ENCODE measurements at regions not wholly inside any gene's neighbourhood (a gene's known extent, or its start where the extent isn't known, plus 50 kb on each side); places are given as distances from the start of the nearest gene placed in this dataset.

GRCh38 chr1:185578293-185578692 lies 155.9 kb upstream of the HMCN1 start:
- H3K36me3 ChIP-seq (ENCODE audit: insufficient read depth, low read length) = no peaks in the 10 kb centered on the region
- no peak overlapping the region for H3K4me3 ChIP-seq (ENCODE audit: low read depth, low read length, poor library complexity, severe bottlenecking)
- no peaks in the 10 kb centered on the region for H3K4me1 ChIP-seq (ENCODE audit: insufficient read depth, low read length, severe bottlenecking)
- no peaks in the 10 kb centered on the region for H3F3A ChIP-seq (ENCODE audit: insufficient read depth, low read length)
- no peaks in the 10 kb centered on the region for H3K79me2 ChIP-seq (ENCODE audit: insufficient read depth, low read length)
- no peak for TF ChIP-seq CTCF (IDR thresholded peaks at IDR 0.05; ENCODE audit: low read length)
- TF ChIP-seq EZH2 (IDR thresholded peaks at IDR 0.05; ENCODE audit: borderline replicate concordance, low read length) = no peak
- no peak overlapping the region for H3K4me2 ChIP-seq (ENCODE audit: low read length)
- no peaks in the 10 kb centered on the region for H3K27me3 ChIP-seq (ENCODE audit: insufficient read depth, low read length)
- H3K9me2 ChIP-seq (ENCODE audit: low read depth, low read length) = no peaks in the 10 kb centered on the region
- no peak overlapping the region for H3K27ac ChIP-seq (ENCODE audit: low read depth, low read length, poor library complexity, severe bottlenecking)
- no peak overlapping the region for H2AFZ ChIP-seq (ENCODE audit: low read length)
- no peaks in the 10 kb centered on the region for H4K20me1 ChIP-seq (ENCODE audit: insufficient read depth, low read length)
- no peaks in the 10 kb centered on the region for H3K9me3 ChIP-seq (ENCODE audit: low read length)
- no peak overlapping the region for H3K9ac ChIP-seq (ENCODE audit: low read length)

- TF ChIP-seq CTCF (IDR thresholded peaks at IDR 0.05; ENCODE audit: low read length) = no peak
- TF ChIP-seq EZH2 (IDR thresholded peaks at IDR 0.05; ENCODE audit: borderline replicate concordance, low read length) = no peak
- H3K4me1 ChIP-seq (ENCODE audit: insufficient read depth, low read length, severe bottlenecking) = peaks cover 6% of the 10 kb centered on the region
- no peaks in the 10 kb centered on the region for H3K79me2 ChIP-seq (ENCODE audit: insufficient read depth, low read length)
- H3K9me3 ChIP-seq (ENCODE audit: low read length) = no peaks in the 10 kb centered on the region
- H3K4me3 ChIP-seq (ENCODE audit: low read depth, low read length, poor library complexity, severe bottlenecking) = no peak overlapping the region
- H3K27me3 ChIP-seq (ENCODE audit: insufficient read depth, low read length) = no peaks in the 10 kb centered on the region
- no peak overlapping the region for H3K4me2 ChIP-seq (ENCODE audit: low read length)
- H3K36me3 ChIP-seq (ENCODE audit: insufficient read depth, low read length) = no peaks in the 10 kb centered on the region
- H3K9ac ChIP-seq (ENCODE audit: low read length) = no peak overlapping the region
- no peaks in the 10 kb centered on the region for H3K9me2 ChIP-seq (ENCODE audit: low read depth, low read length)
- no peaks in the 10 kb centered on the region for H4K20me1 ChIP-seq (ENCODE audit: insufficient read depth, low read length)
- H3F3A ChIP-seq (ENCODE audit: insufficient read depth, low read length) = no peaks in the 10 kb centered on the region
- H2AFZ ChIP-seq (ENCODE audit: low read length) = no peak overlapping the region
- H3K27ac ChIP-seq (ENCODE audit: low read depth, low read length, poor library complexity, severe bottlenecking) = no peak overlapping the region
These were observed 159.9 kb upstream of the HMCN1 start for GRCh38 chr1:185574139-185574875.

GRCh38 chr1:185573677-185574076 lies 160.5 kb upstream of the HMCN1 start:
- TF ChIP-seq EZH2 (IDR thresholded peaks at IDR 0.05; ENCODE audit: borderline replicate concordance, low read length) = no peak
- no peak for TF ChIP-seq CTCF (IDR thresholded peaks at IDR 0.05; ENCODE audit: low read length)
- no peaks in the 10 kb centered on the region for H3K27me3 ChIP-seq (ENCODE audit: insufficient read depth, low read length)

More at GRCh38 chr1:185573677-185574076, 160.5 kb upstream of the HMCN1 start:
- Histone ChIP-seq H3K4me3 (ENCODE audit: low read depth, low read length, poor library complexity, severe bottlenecking) (no peak overlapping the region), H3K36me3 (ENCODE audit: insufficient read depth, low read length) (no peaks in the 10 kb centered on the region), H3K9me3 (ENCODE audit: low read length) (no peaks in the 10 kb centered on the region), H4K20me1 (ENCODE audit: insufficient read depth, low read length) (no peaks in the 10 kb centered on the region), H3K9ac (ENCODE audit: low read length) (no peak overlapping the region), H3K4me1 (ENCODE audit: insufficient read depth, low read length, severe bottlenecking) (peaks cover 12% of the 10 kb centered on the region), H3K4me2 (ENCODE audit: low read length) (no peak overlapping the region), H3K27ac (ENCODE audit: low read depth, low read length, poor library complexity, severe bottlenecking) (no peak overlapping the region), H2AFZ (ENCODE audit: low read length) (no peak overlapping the region), H3K79me2 (ENCODE audit: insufficient read depth, low read length) (no peaks in the 10 kb centered on the region), H3F3A (ENCODE audit: insufficient read depth, low read length) (no peaks in the 10 kb centered on the region), H3K9me2 (ENCODE audit: low read depth, low read length) (no peaks in the 10 kb centered on the region)
